HFFc6 (cell line): ENCODE measurements at regions not wholly inside any gene's neighbourhood (a gene's known extent, or its start where the extent isn't known, plus 50 kb on each side); places are given as distances from the start of the nearest gene placed in this dataset.
"Not testable (repeated sequence)": the region's sequence is repeated elsewhere in the genome, so short reads cannot be mapped to it uniquely, and the experiment has no call there.

Source experiments
- DNase-seq: peaks from one replicate; pipeline ENCODE4 v3.0.0-alpha.2; 2018
- H3K27ac Mint-ChIP-seq: 2 replicates; pipeline ENCODE4 v1.8.0; 2020; ENCODE audit warnings: mild to moderate bottlenecking, mixed read lengths
- H3K27me3 Mint-ChIP-seq: 2 replicates; pipeline ENCODE4 v1.8.0; 2021; ENCODE audit warnings: mild to moderate bottlenecking, moderate library complexity, mixed read lengths; ENCODE audit not compliant: insufficient read depth
- H3K36me3 Mint-ChIP-seq: 2 replicates; pipeline ENCODE4 v1.8.0; 2021; ENCODE audit warnings: low read depth, mixed read lengths
- H3K4me1 Mint-ChIP-seq: 2 replicates; pipeline ENCODE4 v1.8.0; 2020; ENCODE audit warnings: low read depth, mixed read lengths
- H3K4me3 Mint-ChIP-seq: 2 replicates; pipeline ENCODE4 v1.8.0; 2020; ENCODE audit warnings: mild to moderate bottlenecking, moderate library complexity, mixed read lengths
- H3K9me3 Mint-ChIP-seq: 2 replicates; pipeline ENCODE4 v1.8.0; 2020; ENCODE audit warnings: mild to moderate bottlenecking, mixed read lengths
- CTCF ChIP-seq: fragments of 200-600 bp; sonication (generic); IDR thresholded peaks from 2 replicates; pipeline ENCODE4 v1.5.0; 2021; ENCODE audit warnings: antibody characterized with exemption, mild to moderate bottlenecking

GRCh38 chr18:67132919-67133318 lies 383.6 kb downstream of the DSEL start:
- H3K4me1 Mint-ChIP-seq: no peaks in the 10 kb centered on the region
- H3K27ac Mint-ChIP-seq: no peak overlapping the region
- no peaks in the 10 kb centered on the region for H3K36me3 Mint-ChIP-seq
- no peaks in the 10 kb centered on the region for H3K27me3 Mint-ChIP-seq
- no peak overlapping the region for H3K4me3 Mint-ChIP-seq
- no peak for DNase-seq
- no peak for TF ChIP-seq CTCF
- H3K9me3 Mint-ChIP-seq: no peaks in the 10 kb centered on the region

GRCh38 chr18:67131498-67131897 lies 385.0 kb downstream of the DSEL start:
- H3K4me3 Mint-ChIP-seq: no peak overlapping the region
- H3K36me3 Mint-ChIP-seq: no peaks in the 10 kb centered on the region
- H3K27me3 Mint-ChIP-seq: no peaks in the 10 kb centered on the region

GRCh38 chr18:67126751-67127150 lies 389.8 kb downstream of the DSEL start:
- H3K27me3 Mint-ChIP-seq, H3K27ac Mint-ChIP-seq, H3K9me3 Mint-ChIP-seq, DNase-seq, H3K36me3 Mint-ChIP-seq, H3K4me3 Mint-ChIP-seq, H3K4me1 Mint-ChIP-seq: not testable (repeated sequence)

More at GRCh38 chr18:67131498-67131897, 385.0 kb downstream of the DSEL start:
- Mint-ChIP-seq H3K9me3 (no peaks in the 10 kb centered on the region), H3K4me1 (no peaks in the 10 kb centered on the region), H3K27ac (no peak overlapping the region)
- no peak for TF ChIP-seq CTCF
- no peak for DNase-seq

GRCh38 chr18:67123901-67124300 lies 392.6 kb downstream of the DSEL start:
- H3K4me1 Mint-ChIP-seq: no peaks in the 10 kb centered on the region
- no peak for TF ChIP-seq CTCF
- H3K9me3 Mint-ChIP-seq: no peaks in the 10 kb centered on the region
- H3K27me3 Mint-ChIP-seq: no peaks in the 10 kb centered on the region
- H3K4me3 Mint-ChIP-seq: no peak overlapping the region
- no peak overlapping the region for H3K27ac Mint-ChIP-seq
- no peaks in the 10 kb centered on the region for H3K36me3 Mint-ChIP-seq
- DNase-seq: no peak

- no peaks in the 10 kb centered on the region for H3K36me3 Mint-ChIP-seq
- no peak overlapping the region for H3K27ac Mint-ChIP-seq
- H3K4me3 Mint-ChIP-seq: no peak overlapping the region
- no peaks in the 10 kb centered on the region for H3K4me1 Mint-ChIP-seq
- no peaks in the 10 kb centered on the region for H3K27me3 Mint-ChIP-seq
- no peak for TF ChIP-seq CTCF
- no peak for DNase-seq
- H3K9me3 Mint-ChIP-seq: no peaks in the 10 kb centered on the region
These were observed 398.7 kb downstream of the DSEL start for GRCh38 chr18:67117804-67118203.

- Mint-ChIP-seq H3K4me1 (no peaks in the 10 kb centered on the region), H3K27me3 (no peaks in the 10 kb centered on the region), H3K36me3 (no peaks in the 10 kb centered on the region), H3K27ac (no peak overlapping the region), H3K9me3 (no peaks in the 10 kb centered on the region), H3K4me3 (no peak overlapping the region)
- DNase-seq: no peak
- TF ChIP-seq CTCF: no peak
These were observed 407.0 kb downstream of the DSEL start for GRCh38 chr18:67109535-67109934.
